ENCODE measurements at regions not wholly inside any gene's neighbourhood (a gene's known extent, or its start where the extent isn't known, plus 50 kb on each side); places are given as distances from the start of the nearest gene placed in this dataset.

DNA sequence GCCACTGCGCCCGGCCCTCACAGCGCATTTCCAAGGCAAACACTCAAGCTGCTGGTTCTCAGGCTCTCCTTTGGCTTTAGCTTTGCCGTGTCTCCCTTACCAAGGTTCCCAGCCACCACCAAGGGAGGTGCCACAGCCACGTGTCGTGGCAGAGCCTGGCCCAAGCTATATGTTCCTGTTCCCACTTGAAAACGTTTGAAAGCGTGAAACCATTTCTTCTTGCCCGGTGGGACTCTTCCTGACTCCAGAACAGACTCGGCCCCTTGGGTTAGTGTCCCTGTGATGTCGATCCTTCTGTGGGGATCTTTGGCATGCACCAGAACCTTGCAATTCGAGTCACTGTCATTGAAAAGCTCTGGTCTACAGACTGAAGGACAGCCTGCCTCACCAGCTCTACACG, 147.9 kb downstream of the HSD17B3 start:
- TF ChIP-seq, protein P1, sequence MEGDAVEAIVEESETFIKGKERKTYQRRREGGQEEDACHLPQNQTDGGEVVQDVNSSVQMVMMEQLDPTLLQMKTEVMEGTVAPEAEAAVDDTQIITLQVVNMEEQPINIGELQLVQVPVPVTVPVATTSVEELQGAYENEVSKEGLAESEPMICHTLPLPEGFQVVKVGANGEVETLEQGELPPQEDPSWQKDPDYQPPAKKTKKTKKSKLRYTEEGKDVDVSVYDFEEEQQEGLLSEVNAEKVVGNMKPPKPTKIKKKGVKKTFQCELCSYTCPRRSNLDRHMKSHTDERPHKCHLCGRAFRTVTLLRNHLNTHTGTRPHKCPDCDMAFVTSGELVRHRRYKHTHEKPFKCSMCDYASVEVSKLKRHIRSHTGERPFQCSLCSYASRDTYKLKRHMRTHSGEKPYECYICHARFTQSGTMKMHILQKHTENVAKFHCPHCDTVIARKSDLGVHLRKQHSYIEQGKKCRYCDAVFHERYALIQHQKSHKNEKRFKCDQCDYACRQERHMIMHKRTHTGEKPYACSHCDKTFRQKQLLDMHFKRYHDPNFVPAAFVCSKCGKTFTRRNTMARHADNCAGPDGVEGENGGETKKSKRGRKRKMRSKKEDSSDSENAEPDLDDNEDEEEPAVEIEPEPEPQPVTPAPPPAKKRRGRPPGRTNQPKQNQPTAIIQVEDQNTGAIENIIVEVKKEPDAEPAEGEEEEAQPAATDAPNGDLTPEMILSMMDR (IDR thresholded peaks at IDR 0.05; ENCODE audit: borderline replicate concordance, extremely low read depth, low read length, poor library complexity, severe bottlenecking), result no peak
- no peak for TF ChIP-seq EZH2 (IDR thresholded peaks at IDR 0.05; ENCODE audit: borderline replicate concordance, low read depth, low read length, severe bottlenecking)

Data from DND-41 (cell line).